CD4-positive, alpha-beta T cell treated with Interferon alpha-2 for 1 hour (primary cell): ENCODE measurements at regions not wholly inside any gene's neighbourhood (a gene's known extent, or its start where the extent isn't known, plus 50 kb on each side); places are given as distances from the start of the nearest gene placed in this dataset.

Source experiments
- DNase-seq, 2 donors: peaks; one replicate each; pipeline ENCODE4 v3.0.0-alpha.2; 2020 to 2022

DNA sequence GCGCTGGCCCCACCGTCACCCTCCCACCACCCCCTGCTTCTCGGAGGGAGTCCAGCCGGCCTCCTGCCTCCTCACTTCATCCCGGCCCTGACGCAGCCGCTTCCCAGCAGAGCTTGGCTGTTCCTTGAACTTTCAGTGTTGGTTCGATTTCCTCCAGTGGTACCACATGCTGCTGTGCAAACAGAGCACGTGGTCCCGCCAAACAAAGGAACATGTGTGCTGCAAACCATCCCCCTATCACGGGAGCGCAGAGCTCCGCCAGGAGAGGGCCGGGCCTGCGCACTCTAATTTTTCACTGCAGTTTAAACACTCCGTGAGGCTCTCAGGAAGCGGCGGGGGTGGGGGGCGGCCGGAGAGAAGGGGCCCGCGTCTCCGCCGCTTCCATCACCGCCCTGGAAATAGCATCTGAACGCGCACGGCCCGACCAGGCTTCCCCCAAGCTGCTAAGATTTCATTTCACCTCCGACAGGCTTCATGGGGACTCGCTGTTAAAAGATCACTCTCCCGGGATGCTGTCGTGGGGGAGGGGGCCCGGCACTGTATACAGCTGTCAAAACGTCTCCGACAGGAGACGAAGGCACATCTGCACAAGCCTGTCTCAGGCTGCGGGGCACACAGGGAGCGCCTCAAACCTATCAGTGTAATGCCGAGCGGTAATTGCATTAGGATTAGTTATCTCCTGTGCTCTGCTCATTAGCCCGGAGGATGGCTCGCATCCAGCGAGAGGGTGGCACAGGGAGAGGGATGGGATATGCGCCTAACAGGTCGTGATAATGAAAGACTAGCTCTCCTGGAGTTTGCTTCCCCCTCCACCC is 269.9 kb upstream of the SORL1-AS1 start:
- no peak for DNase-seq

DNA sequence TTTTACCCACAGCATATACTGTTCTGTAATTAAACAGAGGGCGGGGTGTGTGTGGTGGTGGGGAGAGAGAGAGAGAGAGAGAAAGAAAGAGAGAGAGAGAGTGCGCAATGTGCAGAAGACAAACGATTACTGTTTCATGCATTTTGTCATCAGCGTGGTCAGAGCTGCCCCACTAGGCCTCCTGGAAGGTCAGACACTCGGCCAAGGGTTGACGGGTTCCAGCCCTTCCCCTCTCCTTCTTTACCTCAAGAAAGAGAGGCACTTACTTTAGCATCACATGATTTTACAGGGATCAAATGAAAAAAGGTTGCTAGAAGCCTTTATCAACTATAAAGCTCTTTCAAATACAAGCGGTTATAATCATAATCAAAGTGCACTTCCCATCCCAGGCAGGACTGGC is 269.2 kb upstream of the SORL1-AS1 start:
- DNase-seq, result no peak

DNA sequence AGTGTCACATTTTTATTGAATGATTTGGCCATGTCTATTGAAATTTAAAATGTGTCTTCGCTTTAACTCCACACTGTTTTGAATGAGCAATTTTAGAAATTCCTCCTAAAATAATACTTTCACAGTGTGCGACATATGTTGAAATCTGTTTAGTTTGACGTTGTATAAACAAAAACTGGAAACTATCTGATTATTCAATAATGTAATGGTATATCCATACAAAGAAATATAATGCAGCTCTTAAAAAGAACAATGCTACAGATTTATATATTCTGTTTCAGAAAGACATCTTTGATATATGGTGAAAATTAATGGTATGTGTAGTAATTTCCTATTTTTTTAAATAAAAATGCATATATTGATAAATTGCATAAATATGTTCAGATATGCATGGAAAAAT is 268.7 kb upstream of the SORL1-AS1 start:
- DNase-seq, result no peak

DNA sequence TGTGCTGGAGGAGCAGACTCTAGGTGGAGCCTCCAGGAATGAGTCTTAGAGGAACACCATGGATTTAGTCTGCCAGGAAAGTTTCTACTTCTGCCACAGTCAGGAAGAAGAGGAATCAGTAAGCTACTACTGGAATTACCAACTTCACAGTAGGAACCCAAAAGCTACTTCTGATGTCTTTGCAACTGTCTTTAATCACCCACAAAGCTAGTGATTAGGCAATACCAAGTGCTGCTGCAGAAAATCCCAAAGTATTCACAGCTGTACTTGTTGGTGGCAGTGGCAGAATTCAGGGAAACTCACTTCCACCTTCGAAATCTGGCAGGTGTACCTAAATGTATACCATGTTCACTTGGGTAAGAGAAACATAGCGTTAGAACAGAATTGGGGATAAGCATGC is 264.5 kb upstream of the SORL1-AS1 start:
- DNase-seq, result no peak

DNA sequence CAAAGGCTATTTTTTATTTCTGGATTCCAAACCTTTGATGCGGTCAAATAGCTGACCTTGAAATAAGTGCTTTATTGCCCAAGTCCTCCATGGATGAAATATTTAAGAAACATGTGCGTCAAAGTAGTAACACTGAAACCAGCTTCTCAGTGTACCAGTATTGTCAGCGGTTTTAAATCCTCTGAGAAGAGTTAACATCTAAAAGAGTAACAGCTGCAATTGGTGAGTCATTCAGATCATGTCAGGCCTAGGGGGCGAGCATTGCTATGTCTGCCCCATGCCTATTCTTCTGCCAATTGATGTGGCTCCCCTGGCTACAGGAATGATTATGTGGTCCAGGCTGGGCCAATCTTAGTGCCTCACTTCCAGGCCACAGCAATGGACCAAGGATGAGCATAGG is 263.3 kb upstream of the SORL1-AS1 start:
- DNase-seq, result no peak

DNA sequence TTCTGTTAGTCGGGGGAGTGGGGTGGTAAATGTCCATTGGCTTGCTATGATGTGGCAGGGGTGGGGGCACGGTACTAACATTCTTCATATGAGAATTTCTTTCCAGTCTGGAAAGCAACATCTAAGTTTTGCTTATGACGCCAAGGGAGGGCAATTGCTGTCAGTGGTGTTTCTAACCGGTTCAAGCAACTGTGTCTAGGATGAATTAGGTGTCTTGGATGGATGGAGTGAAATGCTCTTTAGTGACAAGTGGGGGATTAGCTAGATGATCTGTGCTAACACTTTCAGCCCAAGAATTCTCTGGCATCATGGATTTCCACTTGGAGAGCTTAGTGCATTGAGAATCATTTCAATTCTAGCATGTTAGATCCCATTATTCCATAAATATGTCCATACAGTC is 262.6 kb upstream of the SORL1-AS1 start:
- DNase-seq, result no peak

DNA sequence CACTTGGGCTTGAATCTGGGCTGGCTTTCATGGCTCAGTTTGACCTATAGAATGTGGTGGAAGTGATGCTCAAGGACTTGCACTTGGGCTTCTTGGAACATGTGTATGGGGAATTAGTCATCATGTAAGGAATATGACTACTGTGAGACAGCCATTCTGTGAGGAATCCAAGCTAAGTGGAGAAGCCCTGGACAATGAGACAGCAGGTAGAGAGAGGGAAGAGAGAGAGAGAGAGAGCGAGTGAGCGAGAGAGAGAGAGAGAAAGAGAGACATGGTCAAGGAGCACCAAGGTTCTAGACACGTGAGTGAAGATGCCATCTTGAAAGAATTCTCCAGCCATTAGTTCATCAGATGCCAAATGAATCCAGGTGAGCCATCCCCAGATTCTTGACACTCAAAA is 261.6 kb upstream of the SORL1-AS1 start:
- no peak for DNase-seq

DNA sequence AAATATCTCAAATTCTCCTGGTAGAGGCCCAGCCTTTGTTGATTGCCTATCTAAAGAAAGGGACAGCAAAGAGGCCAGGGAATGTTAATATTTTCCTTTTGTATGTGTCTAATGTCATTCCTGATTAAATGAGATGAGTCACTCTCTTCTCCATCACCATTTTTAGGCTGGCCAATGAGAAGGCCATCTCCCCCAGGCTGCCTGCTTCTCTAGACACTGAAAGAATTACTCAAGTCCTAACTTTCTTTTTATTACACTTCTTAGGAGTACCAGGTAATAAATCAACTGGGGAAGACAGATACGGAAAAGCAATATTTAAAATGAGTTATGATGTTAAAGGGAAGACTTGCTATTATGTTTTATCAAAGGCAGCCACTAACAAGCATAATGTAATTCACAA is 259.2 kb upstream of the SORL1-AS1 start:
- DNase-seq, result no peak

DNA sequence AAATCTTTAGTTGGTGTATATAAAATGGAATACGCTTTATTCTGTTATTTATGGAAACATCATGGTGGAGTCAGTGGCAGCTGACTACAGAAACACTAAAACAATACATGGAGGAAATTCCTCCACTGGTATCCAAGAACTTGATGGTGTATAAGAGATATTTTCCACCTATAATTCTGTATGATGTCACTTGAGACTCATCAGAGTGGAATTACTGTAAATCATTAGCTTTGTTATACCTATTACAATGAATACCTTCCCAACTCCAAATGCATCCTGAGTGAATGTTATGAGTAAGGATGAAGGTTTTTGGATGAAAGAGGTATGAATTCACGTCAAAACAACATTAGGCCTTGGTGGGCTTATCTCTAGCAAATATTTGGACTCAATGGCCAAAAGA is 258.5 kb upstream of the SORL1-AS1 start:
- DNase-seq, result no peak

DNA sequence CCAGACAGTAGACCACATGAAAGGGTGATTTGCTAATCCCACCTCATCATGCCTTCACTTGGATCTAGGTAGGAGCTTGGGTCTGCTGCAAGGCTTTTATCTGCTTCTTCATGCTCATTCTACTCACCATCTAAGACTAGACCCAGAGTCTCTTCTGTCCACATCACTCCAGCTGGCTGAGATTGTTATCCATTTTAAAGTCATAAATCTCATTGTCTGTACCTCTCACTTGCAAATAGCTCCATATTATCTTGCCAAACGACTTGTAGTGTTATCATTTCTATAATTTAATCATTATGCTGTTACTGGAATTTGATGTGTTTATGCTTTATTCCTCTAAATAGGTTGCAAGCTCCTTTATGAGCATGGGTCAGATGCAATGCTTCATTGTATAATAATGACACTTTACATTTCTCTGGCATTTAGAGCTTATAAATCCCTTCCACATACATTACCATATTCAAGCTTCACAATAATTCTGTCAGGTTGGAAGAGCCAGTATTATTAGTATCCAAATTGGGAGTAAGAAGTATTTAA is 254.2 kb upstream of the SORL1-AS1 start:
- no peak for DNase-seq

DNA sequence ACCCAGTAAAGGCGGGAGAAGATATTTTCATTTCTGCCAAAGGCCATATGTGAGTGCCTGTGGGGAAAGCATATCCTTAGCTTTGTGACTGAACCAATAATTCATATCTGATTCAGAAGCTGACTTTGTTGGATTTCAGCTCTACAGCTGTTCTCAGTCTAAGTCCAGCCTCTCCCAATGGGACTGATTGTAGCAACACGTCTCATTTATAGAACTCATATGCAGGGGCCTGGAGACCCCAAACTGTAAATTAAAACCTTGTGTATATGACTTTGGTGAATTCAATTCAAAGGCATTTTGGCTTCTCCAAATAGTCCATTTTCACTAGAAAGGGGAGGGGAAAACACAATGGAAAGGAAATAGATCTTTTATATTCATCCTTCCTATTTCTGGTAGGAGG is 250.4 kb upstream of the SORL1-AS1 start:
- DNase-seq, result no peak

DNA sequence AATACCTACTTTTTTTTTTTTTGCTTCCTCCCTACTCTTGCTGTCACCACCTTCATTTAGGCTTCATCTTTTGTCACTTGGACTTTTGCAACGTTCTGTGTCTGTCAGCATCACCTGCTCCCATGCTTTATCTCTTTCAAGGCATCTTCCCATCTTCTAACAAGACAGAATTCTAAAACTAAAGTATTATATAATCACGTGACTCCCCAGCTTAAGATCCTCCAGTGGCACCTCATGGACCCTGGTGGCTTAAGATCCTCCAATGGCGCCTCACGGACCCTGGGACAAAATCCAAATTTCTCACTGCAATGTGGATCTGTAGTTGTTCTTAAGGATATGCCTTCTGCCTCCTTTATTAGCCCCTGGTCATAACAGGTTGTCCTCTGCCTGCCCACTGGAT is 248.2 kb upstream of the SORL1-AS1 start:
- DNase-seq, result no peak

DNA sequence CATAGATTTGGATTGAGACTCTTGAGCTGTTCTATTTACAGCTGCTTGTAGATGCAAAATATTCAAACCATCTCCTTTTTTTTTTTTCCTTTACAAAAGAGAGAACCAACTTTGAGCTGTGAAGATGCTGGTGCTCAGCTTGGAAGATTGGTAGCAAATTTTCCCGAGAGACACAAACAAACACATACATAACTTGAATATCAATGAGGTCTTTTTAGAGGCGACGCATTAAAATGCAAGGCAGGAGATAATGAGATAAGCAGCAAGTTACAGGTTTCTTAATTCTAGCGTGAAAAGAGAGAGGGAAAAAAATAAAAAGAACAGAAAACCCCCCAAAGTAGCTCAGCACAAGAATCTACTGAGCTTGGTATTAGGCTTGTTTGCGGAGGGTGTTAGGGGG is 247.0 kb upstream of the SORL1-AS1 start:
- DNase-seq, result no peak

DNA sequence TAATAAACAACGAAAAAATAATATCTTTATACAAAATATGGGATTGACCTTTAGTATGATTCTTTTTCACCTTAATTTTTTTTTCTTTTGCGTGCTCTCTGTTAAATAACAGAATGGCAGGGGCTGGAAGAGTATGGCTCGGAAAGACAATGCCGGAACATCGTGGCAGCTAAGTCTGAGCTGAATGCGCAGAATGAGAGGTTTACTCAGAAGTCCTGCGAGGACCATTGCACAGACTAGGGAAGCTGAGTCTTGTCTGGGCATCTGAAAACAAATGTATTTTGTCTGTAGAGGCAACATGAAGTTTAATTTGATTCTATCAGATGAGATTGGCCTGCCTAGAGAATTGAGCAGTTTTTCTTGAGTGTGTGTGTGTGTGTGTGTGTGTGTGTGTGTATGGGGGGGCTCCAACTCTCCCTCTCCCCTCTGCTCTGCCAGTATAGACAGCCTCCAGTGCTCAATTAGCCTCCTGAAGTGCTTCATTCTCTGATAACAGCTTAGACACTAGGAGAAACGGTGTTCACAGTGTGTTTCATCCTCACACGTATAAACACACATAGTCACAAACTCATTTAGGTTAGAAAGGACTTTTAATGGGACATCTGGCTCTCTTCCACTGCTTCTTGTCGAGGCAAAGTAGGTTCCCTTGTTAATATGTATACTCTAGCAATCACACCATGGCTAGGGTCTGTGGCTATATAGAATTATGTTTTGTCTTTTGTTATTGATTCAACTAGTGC is 244.3 kb upstream of the SORL1-AS1 start:
- no peak for DNase-seq

DNA sequence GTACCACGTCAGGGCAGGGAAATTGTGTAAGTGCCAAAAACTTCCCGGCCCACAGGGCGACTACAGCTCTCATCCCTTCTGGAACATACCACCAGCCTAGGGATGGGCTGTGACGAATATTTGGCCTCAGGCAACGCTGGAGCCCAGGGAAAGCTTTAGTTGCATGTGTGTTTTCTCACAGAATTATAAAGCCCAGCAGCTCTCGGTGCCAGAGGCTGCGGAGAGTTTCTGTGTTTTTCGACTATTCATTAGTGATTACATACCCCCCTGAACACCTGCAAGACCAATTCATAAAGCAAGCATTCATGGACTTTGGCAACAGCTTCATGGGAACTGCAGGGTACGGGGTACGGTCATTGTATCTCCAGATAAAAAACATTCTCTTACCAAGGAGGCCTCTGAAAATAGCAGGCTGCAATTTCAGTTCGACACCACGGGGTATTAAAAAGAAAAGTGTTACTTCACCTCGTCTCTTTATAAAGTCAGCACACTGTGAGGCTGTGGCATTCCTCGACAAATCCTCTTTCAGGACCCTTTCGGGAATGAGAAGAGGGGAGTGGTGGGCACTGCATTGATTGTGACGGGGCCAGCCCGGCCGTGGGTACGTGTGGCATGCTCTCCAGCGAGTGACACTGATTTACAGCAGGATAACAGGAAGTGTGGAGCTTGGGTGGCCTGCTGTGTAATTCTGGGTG is 243.6 kb upstream of the SORL1-AS1 start:
- no peak for DNase-seq

DNA sequence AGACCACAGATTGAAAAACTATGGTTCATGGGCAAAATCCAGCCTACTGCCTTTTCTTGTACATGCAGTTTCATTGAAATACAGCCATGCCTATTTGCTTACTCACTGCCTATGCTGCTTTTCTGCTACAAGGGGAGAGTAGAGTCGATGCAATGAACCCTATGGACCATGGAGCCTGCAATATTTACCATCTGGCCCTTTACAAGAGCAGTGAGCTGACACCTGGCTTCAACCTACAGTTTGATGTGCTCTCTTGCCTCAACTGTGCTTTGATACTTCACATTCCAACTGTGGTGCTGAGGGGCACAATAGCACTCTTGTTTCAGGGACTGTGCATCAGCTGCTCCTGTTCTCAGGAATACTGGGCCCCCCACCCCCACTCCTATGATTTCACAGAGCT is 239.5 kb upstream of the SORL1-AS1 start:
- DNase-seq, result no peak

DNA sequence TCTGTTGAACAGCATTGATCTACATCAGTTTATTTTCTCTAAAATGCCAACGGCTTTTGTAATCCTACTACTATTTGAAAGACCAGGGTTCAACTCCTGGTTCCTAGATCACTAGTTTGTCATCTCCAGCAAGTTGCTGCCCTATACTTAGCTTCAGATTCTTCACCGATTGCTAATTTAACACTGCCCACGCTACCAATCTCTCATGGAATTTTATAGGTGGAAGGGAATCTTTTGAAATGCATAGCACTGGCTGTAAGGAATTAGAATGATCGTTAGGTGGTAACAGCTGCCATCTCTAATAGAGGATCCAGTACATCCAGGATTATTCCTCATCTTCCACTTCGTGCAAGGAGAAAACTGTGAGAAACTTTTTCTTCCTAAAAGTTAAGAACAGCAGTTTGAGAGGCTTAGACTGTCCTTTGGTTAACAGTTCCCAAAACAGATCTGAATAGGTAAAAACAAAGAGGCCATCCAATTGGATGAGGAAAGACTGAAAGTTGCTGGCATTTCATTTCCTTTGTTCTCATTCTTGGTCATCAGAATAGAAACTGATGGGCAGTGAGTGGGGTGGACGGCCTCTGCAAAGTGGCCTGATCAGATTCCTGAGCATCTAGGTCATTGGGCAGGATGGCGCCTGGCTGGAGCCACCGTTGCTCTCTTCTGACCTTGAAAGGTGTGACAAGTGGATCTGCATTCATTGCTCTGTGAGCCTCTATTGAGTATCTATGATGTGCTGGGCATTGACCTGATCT is 236.3 kb upstream of the SORL1-AS1 start:
- DNase-seq, result no peak

DNA sequence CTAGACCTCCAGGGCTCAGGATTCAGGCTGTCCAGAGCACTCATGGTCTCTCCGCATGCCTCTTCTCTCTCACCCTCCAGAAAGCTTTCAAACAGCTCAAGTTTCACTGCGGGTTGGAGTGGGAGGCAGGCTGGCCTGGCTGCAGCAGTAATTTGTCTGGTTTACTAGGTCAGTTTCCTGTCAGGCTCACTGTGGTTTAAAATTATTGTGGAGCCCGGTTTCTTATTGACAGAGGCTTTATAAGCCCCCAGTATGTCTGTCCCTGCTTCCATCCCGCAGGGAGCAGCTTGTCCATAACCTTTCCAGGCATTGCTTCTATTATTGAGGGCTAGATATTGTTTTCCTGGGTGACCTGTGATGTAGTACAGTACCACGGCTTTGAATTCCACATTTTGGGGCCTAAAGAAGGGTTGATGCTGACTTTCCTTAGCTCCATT is 235.3 kb upstream of the SORL1-AS1 start:
- DNase-seq, result no peak

DNA sequence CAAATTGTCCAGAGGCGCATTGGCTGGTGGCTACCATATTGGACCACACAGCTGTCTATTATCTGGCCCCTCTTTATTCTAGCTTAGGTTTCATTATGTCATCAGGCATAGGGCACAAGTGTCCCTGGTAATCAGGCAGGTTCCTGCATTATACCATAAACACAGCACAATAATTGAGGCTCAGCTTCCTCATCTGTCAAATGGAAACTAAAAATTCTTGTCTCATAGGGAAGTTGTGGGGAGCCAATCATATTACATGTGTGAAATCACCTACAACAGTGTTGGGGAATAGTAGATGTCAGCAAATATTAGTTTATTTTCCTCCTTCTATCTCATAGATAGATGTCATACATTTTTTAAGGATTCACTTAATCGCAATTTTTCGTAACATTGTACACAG is 231.0 kb upstream of the SORL1-AS1 start:
- DNase-seq, result peak in 1 of 2 donors; percentile 5
